Neural cell (in vitro differentiated cells): ENCODE measurements at regions not wholly inside any gene's neighbourhood (a gene's known extent, or its start where the extent isn't known, plus 50 kb on each side); places are given as distances from the start of the nearest gene placed in this dataset.

Experiments used
- H2AFZ ChIP-seq: fragments of 200-600, 300-800 bp; sonication (generic), shearing (Covaris generic); 2 replicates; pipeline ENCODE4 v1.6.0; 2014; ENCODE audit warnings: low read depth, mild to moderate bottlenecking, antibody characterized with exemption, low read length, moderate library complexity
- H3F3A ChIP-seq: fragments of 200-600 bp; shearing (Covaris generic); 2 replicates; pipeline ENCODE4 v1.6.1; 2016; ENCODE audit warnings: mild to moderate bottlenecking, moderate library complexity, mixed read lengths, antibody characterized with exemption, low read length; ENCODE audit not compliant: insufficient read depth, poor library complexity, severe bottlenecking
- H3K27ac ChIP-seq: fragments of 200-600, 300-800 bp; sonication (generic), shearing (Covaris generic); 2 replicates; pipeline ENCODE4 v1.5.1; 2014; ENCODE audit warnings: mild to moderate bottlenecking, low read length, moderate library complexity
- H3K27me3 ChIP-seq: fragments of 300-800, 200-600 bp; sonication (generic), shearing (Covaris generic); 2 replicates; pipeline ENCODE4 v1.6.0; 2014; ENCODE audit warnings: mild to moderate bottlenecking, low read depth, low read length, moderate library complexity; ENCODE audit not compliant: insufficient read depth
- H3K36me3 ChIP-seq: fragments of 300-800, 200-600 bp; sonication (generic), shearing (Covaris generic); 2 replicates; pipeline ENCODE4 v1.5.1; 2014; ENCODE audit warnings: mild to moderate bottlenecking, antibody characterized with exemption, low read length, moderate library complexity; ENCODE audit not compliant: insufficient read depth
- H3K4me2 ChIP-seq: fragments of 300-800, 200-600 bp; sonication (generic), shearing (Covaris generic); 2 replicates; pipeline ENCODE4 v1.6.0; 2014; ENCODE audit warnings: mild to moderate bottlenecking, low read length
- H3K4me3 ChIP-seq: fragments of 300-800, 200-600 bp; sonication (generic), shearing (Covaris generic); 2 replicates; pipeline ENCODE4 v1.5.1; 2014; ENCODE audit warnings: mild to moderate bottlenecking, low read length, moderate library complexity
- H3K79me2 ChIP-seq: fragments of 200-600 bp; shearing (Covaris generic); replicated peaks from 2 replicates; pipeline ENCODE4 v1.6.0; 2014; ENCODE audit warnings: mild to moderate bottlenecking, low read length, moderate library complexity; ENCODE audit not compliant: insufficient read depth
- H3K9ac ChIP-seq: fragments of 300-800, 200-600 bp; sonication (generic), shearing (Covaris generic); 2 replicates; pipeline ENCODE4 v1.6.1; 2016; ENCODE audit warnings: mild to moderate bottlenecking, low read length, mixed read lengths
- H3K9me2 ChIP-seq: fragments of 200-600 bp; shearing (Covaris generic); 2 replicates; pipeline ENCODE4 v1.6.1; 2016; ENCODE audit warnings: mild to moderate bottlenecking, low read length, mixed read lengths; ENCODE audit not compliant: insufficient read depth
- H3K9me3 ChIP-seq: fragments of 200-600, 300-800 bp; sonication (generic), shearing (Covaris generic); 2 replicates; pipeline ENCODE4 v1.6.1; 2016; ENCODE audit warnings: mild to moderate bottlenecking, mixed run types, low read length, moderate library complexity, mixed read lengths
- H4K20me1 ChIP-seq: fragments of 200-600 bp; shearing (Covaris generic); 2 replicates; pipeline ENCODE4 v1.6.1; 2016; ENCODE audit warnings: mild to moderate bottlenecking, mixed run types; ENCODE audit not compliant: insufficient read depth
- CTCF ChIP-seq: fragments of 450-650 bp; IDR thresholded peaks from 2 replicates; pipeline ENCODE4 v1.5.1; 2014; ENCODE audit warnings: antibody characterized with exemption, mild to moderate bottlenecking, moderate library complexity; ENCODE audit not compliant: poor library complexity, severe bottlenecking
- EP300 ChIP-seq: fragments of 450-650 bp; conservative IDR thresholded peaks from 2 replicates; pipeline ENCODE4 v1.6.1; 2014; ENCODE audit warnings: antibody characterized with exemption, mild to moderate bottlenecking, moderate library complexity; ENCODE audit not compliant: poor library complexity, severe bottlenecking
- EZH2 ChIP-seq: fragments of 200-600, 300-800 bp; shearing (Covaris generic), sonication (generic); IDR thresholded peaks from 2 replicates; pipeline ENCODE4 v1.6.1; 2014; ENCODE audit warnings: antibody characterized with exemption, low read length, borderline replicate concordance, mild to moderate bottlenecking; ENCODE audit not compliant: insufficient read depth, poor library complexity, severe bottlenecking
- MXI1 ChIP-seq: fragments of 450-650 bp; conservative IDR thresholded peaks from 2 replicates; pipeline ENCODE4 v1.6.1; 2014; ENCODE audit warnings: antibody characterized with exemption, mild to moderate bottlenecking; ENCODE audit not compliant: poor library complexity, severe bottlenecking
- POLR2AphosphoS5 ChIP-seq: IDR thresholded peaks from 2 replicates; pipeline ENCODE4 v1.6.1; 2012
- RAD21 ChIP-seq: fragments of 450-650 bp; conservative IDR thresholded peaks from 2 replicates; pipeline ENCODE4 v1.6.1; 2014; ENCODE audit warnings: antibody characterized with exemption, mild to moderate bottlenecking, moderate library complexity
- REST ChIP-seq: IDR thresholded peaks from 2 replicates; pipeline ENCODE4 v1.6.1; 2012; ENCODE audit warnings: borderline replicate concordance
- SMC3 ChIP-seq: fragments of 450-650 bp; conservative IDR thresholded peaks from 2 replicates; pipeline ENCODE4 v1.6.1; 2014; ENCODE audit warnings: antibody characterized with exemption, mild to moderate bottlenecking, moderate library complexity; ENCODE audit not compliant: poor library complexity
- TAF1 ChIP-seq: IDR thresholded peaks from 2 replicates; pipeline ENCODE4 v1.6.1; 2012; ENCODE audit warnings: low read depth

- TF ChIP-seq RAD21 (no peak), REST (no peak), SMC3 (no peak), EP300 (no peak), EZH2 (no peak), POLR2AphosphoS5 (no peak), CTCF (no peak), TAF1 (no peak), MXI1 (no peak)
- no peaks in the 10 kb centered on the region for H3K9me2 ChIP-seq
- no peaks in the 10 kb centered on the region for H3K36me3 ChIP-seq
- no peaks in the 10 kb centered on the region for H3K27me3 ChIP-seq
- no peak overlapping the region for H3K9ac ChIP-seq
- no peaks in the 10 kb centered on the region for H3K9me3 ChIP-seq
- no peaks in the 10 kb centered on the region for H3F3A ChIP-seq
- no peak overlapping the region for H3K27ac ChIP-seq
- H3K79me2 ChIP-seq = no peaks in the 10 kb centered on the region
- no peaks in the 10 kb centered on the region for H4K20me1 ChIP-seq
- no peak overlapping the region for H2AFZ ChIP-seq
- no peak overlapping the region for H3K4me2 ChIP-seq
- no peak overlapping the region for H3K4me3 ChIP-seq
Measured at GRCh38 chr1:94707321-94708298, 112.5 kb upstream of the SLC44A3 start.

- Histone ChIP-seq H2AFZ (no peak overlapping the region), H3K4me3 (no peak overlapping the region), H3K27ac (no peak overlapping the region), H3F3A (no peaks in the 10 kb centered on the region), H3K9ac (no peak overlapping the region), H3K4me2 (no peak overlapping the region), H3K9me2 (no peaks in the 10 kb centered on the region), H4K20me1 (no peaks in the 10 kb centered on the region), H3K9me3 (no peaks in the 10 kb centered on the region), H3K36me3 (no peaks in the 10 kb centered on the region), H3K27me3 (no peaks in the 10 kb centered on the region), H3K79me2 (no peaks in the 10 kb centered on the region)
- no peak for TF ChIP-seq MXI1
- no peak for TF ChIP-seq CTCF
- TF ChIP-seq POLR2AphosphoS5 = no peak
- no peak for TF ChIP-seq EZH2
- no peak for TF ChIP-seq EP300
- no peak for TF ChIP-seq REST
- no peak for TF ChIP-seq RAD21
- no peak for TF ChIP-seq TAF1
- TF ChIP-seq SMC3 = no peak
Measured at GRCh38 chr1:94702442-94702815, 117.7 kb upstream of the SLC44A3 start.
